Coronary artery (tissue), 2 donors: ENCODE measurements at regions not wholly inside any gene's neighbourhood (a gene's known extent, or its start where the extent isn't known, plus 50 kb on each side); places are given as distances from the start of the nearest gene placed in this dataset.

Experiments used
- DNase-seq: peaks from one replicate; pipeline ENCODE4 v3.0.0-alpha.2; 2017; ENCODE audit warnings: low spot score
- H3K27ac ChIP-seq, 2 donors: fragments of 200-600 bp; sonication (generic); one replicate each; pipeline ENCODE4 v1.5.1; 2016 to 2019
- H3K4me3 ChIP-seq: fragments of 200-600 bp; sonication (generic); 2 replicates; pipeline ENCODE4 v1.5.1; 2016; ENCODE audit warnings: mild to moderate bottlenecking, moderate library complexity
- CTCF ChIP-seq: fragments of 200-600 bp; sonication (generic); IDR thresholded peaks from one replicate; pipeline ENCODE4 v1.5.1; 2019; ENCODE audit warnings: antibody characterized with exemption

GRCh38 chrX:113929004-113929403 is 654.9 kb upstream of the HTR2C start:
- H3K4me3 ChIP-seq = no peak overlapping the region
- no peak overlapping the region for H3K27ac ChIP-seq
- no peak for TF ChIP-seq CTCF
- no peak for DNase-seq

- Histone ChIP-seq H3K4me3 (no peak overlapping the region), H3K27ac (no peak overlapping the region)
- TF ChIP-seq CTCF = no peak
- no peak for DNase-seq
Measured at GRCh38 chrX:113920661-113921060, 663.2 kb upstream of the HTR2C start.

GRCh38 chrX:113919387-113919786 is 664.5 kb upstream of the HTR2C start:
- TF ChIP-seq CTCF = no peak
- DNase-seq = no peak
- no peak overlapping the region for H3K27ac ChIP-seq
- no peak overlapping the region for H3K4me3 ChIP-seq

GRCh38 chrX:113906168-113906567 is 677.7 kb upstream of the HTR2C start:
- DNase-seq = no peak
- H3K4me3 ChIP-seq = no peak overlapping the region
- no peak overlapping the region for H3K27ac ChIP-seq
- TF ChIP-seq CTCF = no peak

- TF ChIP-seq CTCF = no peak
- no peak overlapping the region for H3K27ac ChIP-seq
- H3K4me3 ChIP-seq = no peak overlapping the region
- no peak for DNase-seq
Measured at GRCh38 chrX:113892891-113893290, 691.0 kb upstream of the HTR2C start.

GRCh38 chrX:113892401-113892800 is 691.5 kb upstream of the HTR2C start:
- Histone ChIP-seq H3K4me3 (no peak overlapping the region), H3K27ac (no peak overlapping the region)
- no peak for TF ChIP-seq CTCF
- no peak for DNase-seq

- no peak overlapping the region for H3K4me3 ChIP-seq
- no peak for DNase-seq
- no peak for TF ChIP-seq CTCF
- no peak overlapping the region for H3K27ac ChIP-seq
Measured at GRCh38 chrX:113873056-113873455, 710.8 kb upstream of the HTR2C start.
